HUES6 (cell line): ENCODE measurements at regions not wholly inside any gene's neighbourhood (a gene's known extent, or its start where the extent isn't known, plus 50 kb on each side); places are given as distances from the start of the nearest gene placed in this dataset.
"Not testable (repeated sequence)": the region's sequence is repeated elsewhere in the genome, so short reads cannot be mapped to it uniquely, and the experiment has no call there.

ENCODE experiments used
- H3K27ac ChIP-seq: 2 replicates; pipeline ENCODE4 v1.7.0; 2013; ENCODE audit warnings: low read depth, mild to moderate bottlenecking, low read length, inconsistent platforms
- H3K27me3 ChIP-seq: 2 replicates; pipeline ENCODE4 v1.6.1; 2013; ENCODE audit warnings: low read length; ENCODE audit not compliant: control insufficient read depth, insufficient read depth
- H3K36me3 ChIP-seq: 2 replicates; pipeline ENCODE4 v1.6.1; 2013; ENCODE audit warnings: low read length; ENCODE audit not compliant: control insufficient read depth, insufficient read depth
- H3K4me1 ChIP-seq: 2 replicates; pipeline ENCODE4 v1.6.1; 2013; ENCODE audit warnings: low read length; ENCODE audit not compliant: control insufficient read depth, insufficient read depth
- H3K4me3 ChIP-seq: 2 replicates; pipeline ENCODE4 v1.5.1; 2013; ENCODE audit warnings: low read depth, low read length
- H3K9ac ChIP-seq: one replicate; pipeline ENCODE4 v1.6.1; 2013; ENCODE audit warnings: mild to moderate bottlenecking, low read length
- H3K9me3 ChIP-seq: 2 replicates; pipeline ENCODE4 v1.6.1; 2013; ENCODE audit warnings: low read depth, low read length; ENCODE audit not compliant: control insufficient read depth, insufficient read depth

DNA sequence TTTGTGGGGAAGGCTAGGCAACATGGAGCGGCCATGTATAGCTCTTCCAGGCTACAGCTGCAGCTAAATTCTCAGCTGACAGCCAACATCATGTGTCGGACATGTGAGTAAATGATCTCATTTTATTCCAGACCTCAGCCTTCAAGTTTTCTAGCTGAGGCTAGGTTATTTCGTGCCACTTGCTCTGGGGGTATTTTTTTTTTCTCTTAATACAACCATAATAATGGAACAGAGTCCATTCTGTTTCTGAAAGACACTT, 573.5 kb downstream of the CD109 start:
- Histone ChIP-seq H3K4me1 (no peaks in the 10 kb centered on the region), H3K4me3 (no peak overlapping the region), H3K36me3 (no peaks in the 10 kb centered on the region), H3K9me3 (no peaks in the 10 kb centered on the region), H3K27ac (no peak overlapping the region), H3K9ac (no peak overlapping the region), H3K27me3 (no peaks in the 10 kb centered on the region)

DNA sequence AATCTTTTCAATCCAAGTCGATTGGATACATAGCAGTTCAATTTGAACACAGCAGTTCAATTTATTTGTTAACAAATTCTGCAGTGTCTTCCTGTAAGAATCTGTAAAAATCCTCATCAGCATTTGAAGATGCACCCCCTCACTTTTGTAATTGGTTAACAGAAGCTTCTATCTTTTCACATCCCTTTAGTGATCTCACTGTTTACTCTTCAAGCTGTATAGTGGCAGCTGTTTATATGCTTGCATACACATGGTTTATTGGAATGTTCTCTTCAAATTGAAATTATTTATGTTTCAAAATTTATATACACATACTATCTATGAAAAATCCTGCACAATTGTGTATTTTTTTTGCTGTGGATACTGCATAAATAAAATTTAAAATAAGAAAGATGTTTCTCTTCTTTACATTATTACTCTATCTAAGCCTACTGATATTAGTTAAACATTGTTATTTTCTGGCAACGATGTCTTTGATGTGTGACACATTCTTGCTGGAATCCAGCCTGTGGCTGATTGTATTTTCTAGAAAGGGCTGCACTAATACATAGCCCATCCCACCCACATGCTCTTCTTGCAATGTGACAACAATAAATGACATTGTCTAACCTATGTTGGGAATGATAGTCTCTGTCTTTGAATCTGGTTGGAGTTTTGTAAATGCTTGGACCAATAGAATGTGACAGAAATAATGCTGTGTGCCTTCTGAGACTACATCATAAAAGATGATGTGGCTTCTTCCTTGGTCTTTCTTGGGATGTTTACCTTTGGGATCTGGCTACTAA, 573.0 kb downstream of the CD109 start:
- no peak overlapping the region for H3K4me3 ChIP-seq
- H3K9ac ChIP-seq: no peak overlapping the region
- H3K9me3 ChIP-seq: no peaks in the 10 kb centered on the region
- H3K36me3 ChIP-seq: no peaks in the 10 kb centered on the region
- no peak overlapping the region for H3K27ac ChIP-seq
- H3K4me1 ChIP-seq: no peaks in the 10 kb centered on the region
- no peaks in the 10 kb centered on the region for H3K27me3 ChIP-seq

DNA sequence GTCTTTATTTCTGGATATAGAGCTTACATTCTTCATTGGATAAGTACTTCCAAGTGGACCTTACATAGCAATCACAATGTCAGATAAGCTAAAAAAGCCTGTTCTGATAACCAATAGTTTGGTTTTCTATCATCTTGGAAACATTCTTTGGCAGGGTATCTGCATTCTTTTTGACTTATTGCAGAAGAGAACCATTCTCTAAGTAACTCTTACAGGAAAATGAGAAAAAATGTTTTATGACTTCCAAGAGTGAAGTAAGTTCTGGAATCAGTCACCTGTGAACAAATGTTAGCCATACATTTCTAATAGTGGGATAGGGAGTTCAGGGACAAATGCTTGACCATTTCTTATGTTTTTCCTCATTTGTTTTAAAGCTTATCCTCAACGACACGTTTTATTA, 564.0 kb downstream of the CD109 start:
- H3K27me3 ChIP-seq: no peaks in the 10 kb centered on the region
- no peak overlapping the region for H3K27ac ChIP-seq
- H3K36me3 ChIP-seq: no peaks in the 10 kb centered on the region
- H3K9ac ChIP-seq: no peak overlapping the region
- H3K9me3 ChIP-seq: peaks cover 3% of the 10 kb centered on the region; the same call in 1 of the 2 replicates
- no peak overlapping the region for H3K4me3 ChIP-seq
- H3K4me1 ChIP-seq: no peaks in the 10 kb centered on the region

DNA sequence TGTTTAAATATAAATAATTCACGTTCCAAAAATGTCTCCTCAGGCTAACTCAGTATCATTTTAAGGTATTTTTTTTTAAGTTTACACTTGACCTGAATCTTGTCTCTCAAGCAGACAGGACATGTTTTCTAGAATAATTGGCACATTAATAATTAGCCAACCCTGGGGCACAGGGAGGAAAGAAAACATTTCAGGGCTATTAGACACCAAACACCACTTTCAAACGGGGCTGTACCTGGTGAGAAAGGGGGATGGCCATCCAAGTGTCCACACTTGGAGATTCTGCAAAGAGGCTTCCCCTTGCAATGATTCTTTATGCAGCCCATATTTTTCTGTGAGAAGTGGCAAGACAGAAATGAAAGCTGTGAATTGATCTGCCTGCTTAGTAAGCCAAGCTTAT, 560.8 kb downstream of the CD109 start:
- no peaks in the 10 kb centered on the region for H3K27me3 ChIP-seq
- H3K4me1 ChIP-seq: no peaks in the 10 kb centered on the region
- H3K36me3 ChIP-seq: no peaks in the 10 kb centered on the region
- H3K9ac ChIP-seq: no peak overlapping the region
- peaks cover 3% of the 10 kb centered on the region; the same call in 1 of the 2 replicates for H3K9me3 ChIP-seq
- no peak overlapping the region for H3K27ac ChIP-seq
- no peak overlapping the region for H3K4me3 ChIP-seq

DNA sequence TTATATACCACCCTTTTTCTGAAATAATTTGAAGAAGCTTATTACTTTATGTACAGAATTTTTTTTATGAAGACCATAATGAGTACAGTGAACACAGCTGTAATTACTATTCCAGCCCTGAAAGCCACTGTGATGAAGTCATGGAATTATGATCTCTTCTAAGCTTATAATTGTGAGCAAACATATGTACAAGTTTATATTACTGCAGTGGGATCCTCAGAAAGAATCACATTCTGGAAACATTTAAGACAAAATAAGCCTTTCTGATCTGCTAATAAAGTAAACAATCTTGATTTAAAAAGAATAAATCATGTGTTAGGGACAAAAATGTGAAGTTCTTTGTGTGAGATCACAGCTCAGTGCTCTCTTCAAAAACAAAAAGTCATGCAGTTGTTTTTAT, 560.4 kb downstream of the CD109 start:
- Histone ChIP-seq H3K4me1 (no peaks in the 10 kb centered on the region), H3K27me3 (no peaks in the 10 kb centered on the region), H3K4me3 (no peak overlapping the region), H3K27ac (no peak overlapping the region), H3K9me3 (peaks cover 3% of the 10 kb centered on the region; the same call in 1 of the 2 replicates), H3K9ac (no peak overlapping the region), H3K36me3 (no peaks in the 10 kb centered on the region)

DNA sequence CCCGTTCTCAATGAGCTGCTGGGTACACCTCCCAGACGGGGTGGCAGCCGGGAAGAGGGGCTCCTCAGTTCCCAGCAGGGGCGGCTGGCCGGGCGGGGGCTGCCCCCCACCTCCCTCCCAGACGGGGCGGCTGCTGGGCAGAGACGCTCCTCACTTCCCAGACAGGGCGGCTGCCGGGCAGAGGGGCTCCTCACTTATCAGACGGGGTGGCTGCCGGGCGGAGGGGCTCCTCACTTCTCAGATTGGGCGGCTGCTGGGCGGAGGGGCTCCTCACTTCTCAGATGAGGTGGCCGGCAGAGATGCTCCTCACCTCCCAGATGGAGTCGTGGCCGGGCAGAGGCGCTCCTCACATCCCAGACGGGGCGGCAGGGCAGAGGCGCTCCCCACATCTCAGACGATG, 559.0 kb downstream of the CD109 start:
- not testable (repeated sequence) for H3K9ac ChIP-seq

DNA sequence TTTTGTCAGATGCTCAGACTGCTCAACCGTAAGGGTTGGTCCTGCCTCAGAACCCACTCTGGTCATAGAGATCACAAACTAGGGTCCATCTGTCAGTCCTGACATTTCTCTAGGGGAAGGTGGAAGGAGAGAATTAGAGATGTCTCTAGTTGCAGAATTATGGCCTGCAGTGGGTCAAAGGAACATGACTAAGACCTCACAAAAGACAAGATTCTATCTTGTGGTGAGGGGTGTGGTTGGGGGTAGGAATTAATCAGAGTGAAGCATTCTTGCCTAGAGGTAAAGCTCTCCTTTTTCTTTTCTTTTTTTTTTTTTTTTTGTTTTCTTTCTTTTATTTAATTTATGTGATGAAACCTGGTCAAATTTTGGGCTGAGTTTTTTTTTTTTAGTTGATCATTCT, 558.1 kb downstream of the CD109 start:
- H3K4me3 ChIP-seq, H3K9me3 ChIP-seq, H3K9ac ChIP-seq, H3K36me3 ChIP-seq, H3K27ac ChIP-seq, H3K4me1 ChIP-seq, H3K27me3 ChIP-seq: not testable (repeated sequence)

More for the DNA sequence above, 559.0 kb downstream of the CD109 start:
- H3K9me3 ChIP-seq, H3K36me3 ChIP-seq, H3K4me3 ChIP-seq, H3K27ac ChIP-seq, H3K4me1 ChIP-seq, H3K27me3 ChIP-seq: not testable (repeated sequence)

DNA sequence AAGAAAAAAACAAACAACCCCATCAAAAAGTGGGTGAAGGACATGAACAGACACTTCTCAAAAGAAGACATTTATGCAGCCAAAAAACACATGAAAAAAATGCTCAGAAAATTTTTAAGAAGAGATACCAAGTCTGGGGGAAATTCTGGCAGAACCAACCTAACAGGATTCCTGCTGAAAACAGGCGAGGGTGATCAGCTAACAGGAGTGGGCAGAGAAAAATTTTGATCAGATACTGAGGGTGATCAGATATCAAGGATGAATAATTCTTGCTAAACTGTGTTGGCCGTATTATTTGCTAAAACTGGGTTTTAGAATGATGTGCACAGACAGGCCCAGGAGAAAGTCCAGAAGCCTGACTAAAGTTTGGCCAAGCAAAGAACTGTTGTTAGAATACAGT, 557.3 kb downstream of the CD109 start:
- no peak overlapping the region for H3K27ac ChIP-seq
- H3K4me1 ChIP-seq: no peaks in the 10 kb centered on the region; the same call in 1 of the 2 replicates

DNA sequence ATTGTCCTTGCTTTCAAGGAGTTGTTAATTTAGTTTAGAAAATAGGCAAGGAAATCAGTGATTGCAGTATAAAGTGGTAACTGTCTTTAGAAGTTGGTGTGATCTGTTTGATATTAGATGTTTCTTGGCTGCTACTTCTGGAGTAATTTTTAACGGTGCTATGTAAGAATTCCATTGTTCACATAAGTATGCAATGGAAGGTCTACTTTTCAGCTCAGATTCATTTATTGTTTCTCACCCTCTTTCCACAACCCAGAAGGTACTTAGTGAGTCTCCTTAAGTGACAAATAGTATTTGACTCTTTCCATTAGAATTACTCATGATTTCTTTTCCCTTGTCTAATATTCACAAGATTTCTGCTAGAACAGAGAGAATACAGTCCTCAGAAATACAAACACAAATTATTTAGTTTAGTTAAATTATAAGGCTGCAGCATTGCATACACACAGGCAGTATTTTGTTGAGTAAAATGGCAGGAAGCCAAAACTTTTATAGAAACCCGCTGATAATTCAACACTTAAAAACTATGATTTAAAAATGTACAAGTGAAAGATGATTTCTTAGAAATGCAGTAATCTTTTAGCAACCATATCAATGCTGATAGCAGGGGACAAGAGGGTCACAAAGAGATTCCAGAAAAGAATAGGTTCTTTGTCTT, 554.3 kb downstream of the CD109 start:
- no peak overlapping the region for H3K27ac ChIP-seq
- H3K4me3 ChIP-seq: no peak overlapping the region
- H3K27me3 ChIP-seq: no peaks in the 10 kb centered on the region
- H3K9ac ChIP-seq: no peak overlapping the region
- H3K9me3 ChIP-seq: no peaks in the 10 kb centered on the region
- H3K4me1 ChIP-seq: no peaks in the 10 kb centered on the region; the same call in 1 of the 2 replicates
- no peaks in the 10 kb centered on the region for H3K36me3 ChIP-seq

More for the DNA sequence above, 557.3 kb downstream of the CD109 start:
- Histone ChIP-seq H3K4me3 (no peak overlapping the region), H3K9me3 (peaks cover 3% of the 10 kb centered on the region; the same call in 1 of the 2 replicates), H3K9ac (no peak overlapping the region), H3K36me3 (no peaks in the 10 kb centered on the region), H3K27me3 (no peaks in the 10 kb centered on the region)

DNA sequence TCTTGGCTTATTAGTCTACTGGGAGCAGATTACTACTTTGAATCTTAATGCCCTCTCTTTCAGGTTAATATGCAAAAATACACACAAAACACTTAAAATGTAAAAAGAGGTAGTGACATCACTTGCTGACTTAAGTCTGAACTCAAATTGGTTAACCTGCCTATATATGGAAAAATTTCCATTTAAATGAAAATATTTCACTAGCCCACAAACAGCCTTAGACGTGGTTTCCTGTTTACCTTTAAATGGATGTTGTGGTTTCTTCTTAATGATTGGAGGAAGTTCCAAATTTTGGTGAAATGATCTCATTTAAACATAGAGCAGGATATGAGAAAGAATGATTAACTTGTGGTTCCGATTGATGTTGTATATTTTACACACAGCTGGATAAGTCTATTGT, 553.7 kb downstream of the CD109 start:
- Histone ChIP-seq H3K27me3 (no peaks in the 10 kb centered on the region), H3K4me1 (no peaks in the 10 kb centered on the region; the same call in 1 of the 2 replicates), H3K27ac (no peak overlapping the region), H3K4me3 (no peak overlapping the region), H3K9me3 (no peaks in the 10 kb centered on the region), H3K36me3 (no peaks in the 10 kb centered on the region), H3K9ac (no peak overlapping the region)

DNA sequence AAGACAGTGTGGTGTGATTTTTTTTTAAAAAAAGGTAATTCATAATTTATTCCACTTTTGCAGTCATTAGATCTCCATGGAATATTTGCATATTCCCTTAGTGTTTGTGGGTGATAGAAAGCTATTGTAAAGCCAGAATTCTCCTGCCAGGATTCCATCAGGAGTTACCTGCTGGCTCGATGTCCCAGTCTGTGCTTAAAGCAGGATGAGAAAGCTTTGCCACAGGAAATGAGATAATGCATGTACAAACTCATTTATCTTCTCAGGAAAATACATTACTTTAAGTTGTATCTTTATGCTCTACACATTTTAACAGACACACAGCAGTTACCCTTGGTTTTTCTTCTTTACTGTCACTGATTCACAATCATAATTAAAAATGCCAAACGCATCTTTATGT, 553.0 kb downstream of the CD109 start:
- no peak overlapping the region for H3K27ac ChIP-seq
- H3K4me1 ChIP-seq: no peaks in the 10 kb centered on the region; the same call in 1 of the 2 replicates
- no peaks in the 10 kb centered on the region for H3K27me3 ChIP-seq
- no peak overlapping the region for H3K4me3 ChIP-seq
- H3K9me3 ChIP-seq: no peaks in the 10 kb centered on the region
- H3K9ac ChIP-seq: no peak overlapping the region
- H3K36me3 ChIP-seq: no peaks in the 10 kb centered on the region
